Hepatocyte (in vitro differentiated cells): ENCODE measurements at regions not wholly inside any gene's neighbourhood (a gene's known extent, or its start where the extent isn't known, plus 50 kb on each side); places are given as distances from the start of the nearest gene placed in this dataset.
A peak's percentile ranks its signal among the peaks of the same experiment; 100 is the strongest.

ENCODE experiments used
- DNase-seq: peaks from one replicate; pipeline ENCODE4 v3.0.0-alpha.2; 2016; ENCODE audit warnings: low spot score
- H2AFZ ChIP-seq: fragments of 200-600 bp; sonication (generic); 2 replicates; pipeline ENCODE4 v1.6.0; 2016; ENCODE audit warnings: antibody characterized with exemption, mild to moderate bottlenecking
- H3K27ac ChIP-seq: fragments of 200-600 bp; sonication (generic); 2 replicates; pipeline ENCODE4 v1.5.1; 2016; ENCODE audit warnings: mild to moderate bottlenecking
- H3K27me3 ChIP-seq: fragments of 200-600 bp; sonication (generic); 2 replicates; pipeline ENCODE4 v1.6.1; 2016
- H3K36me3 ChIP-seq: fragments of 200-600 bp; sonication (generic); replicated peaks from 2 replicates; pipeline ENCODE4 v1.5.1; 2016; ENCODE audit warnings: low read depth; ENCODE audit not compliant: insufficient read depth
- H3K4me1 ChIP-seq: fragments of 200-600 bp; sonication (generic); 2 replicates; pipeline ENCODE4 v1.5.1; 2016; ENCODE audit warnings: mild to moderate bottlenecking, moderate library complexity; ENCODE audit not compliant: insufficient read depth
- H3K4me2 ChIP-seq: fragments of 200-600 bp; sonication (generic); 2 replicates; pipeline ENCODE4 v1.6.0; 2016
- H3K4me3 ChIP-seq: fragments of 200-600 bp; sonication (generic); 2 replicates; pipeline ENCODE4 v1.5.1; 2016; ENCODE audit warnings: mild to moderate bottlenecking
- H3K79me2 ChIP-seq: fragments of 200-600 bp; sonication (generic); 2 replicates; pipeline ENCODE4 v1.6.0; 2017; ENCODE audit warnings: mild to moderate bottlenecking
- H3K9me2 ChIP-seq: fragments of 200-600 bp; sonication (generic); replicated peaks from 2 replicates; pipeline ENCODE4 v1.6.0; 2017; ENCODE audit warnings: mild to moderate bottlenecking; ENCODE audit not compliant: insufficient read depth
- H3K9me3 ChIP-seq: fragments of 200-600 bp; sonication (generic); 2 replicates; pipeline ENCODE4 v1.5.1; 2016; ENCODE audit warnings: low read depth, mild to moderate bottlenecking
- H4K20me1 ChIP-seq: fragments of 200-600 bp; sonication (generic); 2 replicates; pipeline ENCODE4 v1.6.0; 2016; ENCODE audit warnings: mild to moderate bottlenecking; ENCODE audit not compliant: insufficient read depth, poor library complexity, severe bottlenecking
- CTCF ChIP-seq: fragments of 200-600 bp; sonication (generic); IDR thresholded peaks from 2 replicates; pipeline ENCODE4 v1.5.1; 2016; ENCODE audit warnings: antibody characterized with exemption, mild to moderate bottlenecking; ENCODE audit not compliant: poor library complexity
- EZH2 ChIP-seq: fragments of 200-600 bp; sonication (generic); IDR thresholded peaks from 2 replicates; pipeline ENCODE4 v1.6.1; 2016; ENCODE audit warnings: antibody characterized with exemption, mild to moderate bottlenecking, borderline replicate concordance
- EZH2phosphoT487 ChIP-seq: fragments of 200-600 bp; sonication (generic); IDR thresholded peaks from one replicate; pipeline ENCODE4 v1.6.1; 2018; ENCODE audit warnings: antibody characterized with exemption, mild to moderate bottlenecking, low read depth, moderate library complexity; ENCODE audit not compliant: unreplicated experiment, severe bottlenecking
- WGBS: methylation state at CpG from one replicate; pipeline ENCODE4 v1.1.6; 2016; ENCODE audit warnings: low lambda C conversion rate; ENCODE audit errors: missing lambda C conversion rate; 5-methylcytosine and 5-hydroxymethylcytosine counted together

- no peaks in the 10 kb centered on the region for H4K20me1 ChIP-seq
- no peak overlapping the region for H3K4me3 ChIP-seq
- H2AFZ ChIP-seq = no peak overlapping the region
- H3K79me2 ChIP-seq = no peaks in the 10 kb centered on the region
- DNase-seq = no peak
- WGBS = 81% methylated on average over 5 of the region's 5 CpGs
- H3K36me3 ChIP-seq = no peaks in the 10 kb centered on the region
- no peak overlapping the region for H3K4me2 ChIP-seq
- H3K9me3 ChIP-seq = no peaks in the 10 kb centered on the region
- H3K9me2 ChIP-seq = no peaks in the 10 kb centered on the region
- H3K27me3 ChIP-seq = peaks cover 4% of the 10 kb centered on the region
- peaks cover 3% of the 10 kb centered on the region for H3K4me1 ChIP-seq
- no peak for TF ChIP-seq EZH2
- TF ChIP-seq EZH2phosphoT487 = no peak
- no peak overlapping the region for H3K27ac ChIP-seq
Measured at GRCh38 chr18:59839931-59840685, 59.7 kb upstream of the PMAIP1 start.

- Histone ChIP-seq H3K36me3 (no peaks in the 10 kb centered on the region), H2AFZ (no peak overlapping the region), H3K4me3 (no peak overlapping the region), H3K9me3 (no peaks in the 10 kb centered on the region), H4K20me1 (no peaks in the 10 kb centered on the region), H3K27me3 (peaks cover 11% of the 10 kb centered on the region), H3K9me2 (no peaks in the 10 kb centered on the region), H3K4me2 (no peak overlapping the region), H3K27ac (no peak overlapping the region), H3K79me2 (no peaks in the 10 kb centered on the region), H3K4me1 (no peaks in the 10 kb centered on the region)
- 54% methylated on average over 2 of the region's 2 CpGs for WGBS
- TF ChIP-seq EZH2phosphoT487 (no peak), CTCF (no peak), EZH2 (no peak)
- no peak for DNase-seq
Measured at GRCh38 chr18:59839246-59839645, 60.5 kb upstream of the PMAIP1 start.

- Histone ChIP-seq H3K4me1 (no peaks in the 10 kb centered on the region), H3K27me3 (peaks cover 22% of the 10 kb centered on the region), H3K4me2 (no peak overlapping the region), H3K79me2 (no peaks in the 10 kb centered on the region), H4K20me1 (no peaks in the 10 kb centered on the region), H3K27ac (no peak overlapping the region), H3K9me3 (no peaks in the 10 kb centered on the region), H3K36me3 (no peaks in the 10 kb centered on the region), H3K9me2 (no peaks in the 10 kb centered on the region), H3K4me3 (no peak overlapping the region), H2AFZ (no peak overlapping the region)
- WGBS = 16% methylated on average over 7 of the region's 7 CpGs
- TF ChIP-seq CTCF = peak; percentile 89
- no peak for TF ChIP-seq EZH2
- peak; percentile 72 for DNase-seq
Measured at GRCh38 chr18:59837586-59837985, 62.2 kb upstream of the PMAIP1 start.

GRCh38 chr18:59835605-59836379 is 64.0 kb upstream of the PMAIP1 start:
- Histone ChIP-seq H3K9me2 (no peaks in the 10 kb centered on the region), H2AFZ (no peak overlapping the region), H4K20me1 (no peaks in the 10 kb centered on the region), H3K9me3 (no peaks in the 10 kb centered on the region), H3K27me3 (peaks cover 25% of the 10 kb centered on the region), H3K4me3 (no peak overlapping the region), H3K79me2 (no peaks in the 10 kb centered on the region), H3K36me3 (no peaks in the 10 kb centered on the region), H3K4me1 (no peaks in the 10 kb centered on the region), H3K27ac (no peak overlapping the region), H3K4me2 (no peak overlapping the region)
- WGBS = 46% methylated on average over 13 of the region's 13 CpGs
- TF ChIP-seq EZH2phosphoT487 (no peak), EZH2 (no peak), CTCF (no peak)
- no peak for DNase-seq
